ENCODE measurements at regions not wholly inside any gene's neighbourhood (a gene's known extent, or its start where the extent isn't known, plus 50 kb on each side); places are given as distances from the start of the nearest gene placed in this dataset.

- TF ChIP-seq CTCF (IDR thresholded peaks at IDR 0.05) (no peak), POLR2A (IDR thresholded peaks at IDR 0.05) (no peak)
These were observed 57.3 kb downstream of the ARL6IP4 start for GRCh38 chr12:123037791-123038190.

Measured in ovary (tissue), 3 donors.